HCT116 (cell line): ENCODE measurements at regions not wholly inside any gene's neighbourhood (a gene's known extent, or its start where the extent isn't known, plus 50 kb on each side); places are given as distances from the start of the nearest gene placed in this dataset.

Experiments
- ATAC-seq: fragments of 200-7000 bp; cut with Tn5 transposase; 2 replicates; pipeline ENCODE4 v1.9.1; 2020; ENCODE audit warnings: mild to moderate bottlenecking, moderate library complexity
- BruUV-seq: library from RNA; stranded (reverse); fragments of 400-500 nt; replicated peaks from 2 replicates; lab custom pipeline; 2021; lab: Mats Ljungman, UMichigan
- CTCF ChIA-PET: fragments of 300-600 bp; sonication (Branson Sonifier 250); formaldehyde crosslinking; loops from one replicate; lab custom pipeline; 2021; ENCODE audit warnings: antibody characterized with exemption; lab: Charles Lee
- POLR2A ChIA-PET: fragments of 300-600, 350-600 bp; sonication (Branson Sonifier 250); formaldehyde crosslinking; loops from one replicate; lab custom pipeline; 2021; ENCODE audit warnings: antibody characterized with exemption; lab: Charles Lee
- RAD21 ChIA-PET, 2 experiments: fragments of 300-600 bp; sonication (Branson Sonifier 250); formaldehyde crosslinking; loops; one replicate each; lab custom pipeline; 2023; ENCODE audit warnings: low total read pairs in 2 of 2; ENCODE audit not compliant: uncharacterized antibody in 2 of 2, unreplicated experiment in 2 of 2, low non-redundant PET in 1 of 2; lab: Charles Lee
- DNase-seq: peaks from one replicate; pipeline ENCODE4 v3.0.0-alpha.2; 2010; ENCODE audit warnings: low read depth, low spot score
- H2AFZ ChIP-seq: fragments of 200-600 bp; shearing (Covaris generic), sonication (generic); 2 replicates; pipeline ENCODE4 v1.6.1; 2017; ENCODE audit warnings: low read depth, mixed run types, mixed read lengths, antibody characterized with exemption, low read length; ENCODE audit not compliant: poor library complexity, severe bottlenecking
- H3K27ac ChIP-seq: 2 replicates; pipeline ENCODE4 v1.5.1; 2012; ENCODE audit warnings: low read depth, low read length
- H3K27me3 ChIP-seq: fragments of 200-600 bp; sonication (generic); 2 replicates; pipeline ENCODE4 v1.6.1; 2016; ENCODE audit warnings: mixed run types, low read length, mixed read lengths; ENCODE audit not compliant: insufficient read depth
- H3K36me3 ChIP-seq, 2 experiments: fragments of 200-500 bp in 1 of 2; fragments of 200-600 bp in 1 of 2; sonication (Bioruptor generic) in 1 of 2; sonication (generic) in 1 of 2; 2 replicates each; pipeline versions ENCODE4 v1.5.1 to v1.6.1; 2014 to 2016; ENCODE audit warnings: low read length in 2 of 2, inconsistent platforms in 1 of 2, mixed read lengths in 1 of 2, mixed run types in 1 of 2; ENCODE audit not compliant: insufficient read depth in 2 of 2, control insufficient read depth in 1 of 2
- H3K4me1 ChIP-seq, 2 experiments: fragments of 200-600 bp in 1 of 2; sonication (generic) in 1 of 2; 2 replicates each; pipeline versions ENCODE4 v1.5.1 to v1.6.1; 2012 to 2017; ENCODE audit warnings: low read length in 2 of 2, inconsistent platforms in 1 of 2, mild to moderate bottlenecking in 1 of 2, mixed read lengths in 1 of 2, mixed run types in 1 of 2, moderate library complexity in 1 of 2; ENCODE audit not compliant: insufficient read depth in 2 of 2, control insufficient read depth in 1 of 2
- H3K4me2 ChIP-seq: fragments of 200-600 bp; sonication (generic); 2 replicates; pipeline ENCODE4 v1.6.1; 2017; ENCODE audit warnings: mixed run types, low read length, mixed read lengths
- H3K4me3 ChIP-seq, 2 experiments: fragments of 200-600 bp in 1 of 2; sonication (generic) in 1 of 2; replicated peaks in 1 of 2; 2 replicates each; pipeline ENCODE4 v1.5.1; 2011 to 2016; ENCODE audit warnings: low read length in 2 of 2, control low read depth in 1 of 2, low read depth in 1 of 2, mild to moderate bottlenecking in 1 of 2, mixed read lengths in 1 of 2, mixed run types in 1 of 2
- H3K79me2 ChIP-seq: fragments of 200-600 bp; sonication (generic); 2 replicates; pipeline ENCODE4 v1.6.1; 2017; ENCODE audit warnings: mild to moderate bottlenecking, mixed run types, low read length, moderate library complexity, mixed read lengths; ENCODE audit not compliant: insufficient read depth
- H3K9ac ChIP-seq: fragments of 200-600 bp; sonication (generic); 2 replicates; pipeline ENCODE4 v1.6.1; 2016; ENCODE audit warnings: low read length, mixed read lengths
- H3K9me2 ChIP-seq: fragments of 200-600 bp; sonication (generic), shearing (Covaris generic); 2 replicates; pipeline ENCODE4 v1.6.1; 2017; ENCODE audit warnings: mixed run types, mild to moderate bottlenecking, moderate library complexity; ENCODE audit not compliant: insufficient read depth
- H3K9me3 ChIP-seq, 2 experiments: fragments of 200-500 bp in 1 of 2; fragments of 200-600 bp in 1 of 2; sonication (Bioruptor generic) in 1 of 2; sonication (generic) in 1 of 2; 2 replicates each; pipeline ENCODE4 v1.6.1; 2014 to 2017; ENCODE audit warnings: low read length in 2 of 2, mixed read lengths in 2 of 2, inconsistent platforms in 1 of 2, low read depth in 1 of 2, mild to moderate bottlenecking in 1 of 2, mixed run types in 1 of 2, moderate library complexity in 1 of 2; ENCODE audit not compliant: control insufficient read depth in 1 of 2, insufficient read depth in 1 of 2
- H4K20me1 ChIP-seq: fragments of 200-600 bp; sonication (generic), shearing (Covaris generic); 2 replicates; pipeline ENCODE4 v1.6.1; 2017; ENCODE audit warnings: mixed run types, mild to moderate bottlenecking, moderate library complexity; ENCODE audit not compliant: insufficient read depth
- CBX3 ChIP-seq: IDR thresholded peaks from 2 replicates; pipeline ENCODE4 v1.6.1; 2012; ENCODE audit warnings: low read depth
- ELF1 ChIP-seq: IDR thresholded peaks from 2 replicates; pipeline ENCODE4 v1.6.1; 2012; ENCODE audit warnings: low read depth, borderline replicate concordance
- EZH2 ChIP-seq: fragments of 200-600 bp; sonication (generic); IDR thresholded peaks from 2 replicates; pipeline ENCODE4 v1.6.1; 2017; ENCODE audit warnings: antibody characterized with exemption, mixed run types
- EZH2phosphoT487 ChIP-seq: fragments of 200-600 bp; IDR thresholded peaks from 2 replicates; pipeline ENCODE4 v1.6.1; 2018; ENCODE audit warnings: antibody characterized with exemption, borderline replicate concordance
- JUND ChIP-seq: IDR thresholded peaks from 2 replicates; pipeline ENCODE4 v1.6.1; 2012
- POLR2AphosphoS5 ChIP-seq: IDR thresholded peaks from 2 replicates; pipeline ENCODE4 v1.6.1; 2011; ENCODE audit warnings: mild to moderate bottlenecking, low read depth, low read length, moderate library complexity
- RAD21 ChIP-seq: IDR thresholded peaks from 2 replicates; pipeline ENCODE4 v1.6.1; 2012; ENCODE audit warnings: low read depth, mild to moderate bottlenecking
- REST ChIP-seq: IDR thresholded peaks from 2 replicates; pipeline ENCODE4 v1.6.1; 2012; ENCODE audit warnings: low read depth
- SIN3A ChIP-seq: IDR thresholded peaks from 2 replicates; pipeline ENCODE4 v1.6.1; 2012; ENCODE audit warnings: low read depth
- YY1 ChIP-seq: IDR thresholded peaks from 2 replicates; pipeline ENCODE4 v1.6.1; 2011; ENCODE audit warnings: low read length, low read depth, moderate library complexity, mild to moderate bottlenecking; ENCODE audit not compliant: insufficient replicate concordance; ENCODE audit errors: extremely low read depth
- ZBTB33 ChIP-seq: IDR thresholded peaks from 2 replicates; pipeline ENCODE4 v1.6.1; 2011; ENCODE audit warnings: mild to moderate bottlenecking, low read length, moderate library complexity; ENCODE audit not compliant: insufficient replicate concordance; ENCODE audit errors: extremely low read depth
- ZFX ChIP-seq: fragments of 450-650 bp; IDR thresholded peaks from 2 replicates; pipeline ENCODE4 v1.6.1; 2017
- intact Hi-C: fragments of 100-400 bp; cut with micrococcal nuclease; formaldehyde crosslinking; loops from 2 replicates; pipeline ENCODE4 v1.10.0; 2022
- TF ChIP-seq, protein P1 (sequence below): IDR thresholded peaks from 2 replicates; pipeline ENCODE4 v1.6.1; 2012
- TF ChIP-seq, protein P2 (sequence below), 3 experiments: fragments of 200-600 bp in 1 of 3; sonication (generic) in 1 of 3; IDR thresholded peaks in 2 of 3; conservative IDR thresholded peaks in 1 of 3; 2 replicates each; pipeline ENCODE4 v1.5.1; 2012 to 2017; ENCODE audit warnings: low read depth in 2 of 3, low read length in 2 of 3, antibody characterized with exemption in 1 of 3, borderline replicate concordance in 1 of 3, control low read depth in 1 of 3, mild to moderate bottlenecking in 1 of 3, mixed read lengths in 1 of 3, mixed run types in 1 of 3, moderate library complexity in 1 of 3; ENCODE audit not compliant: insufficient read depth in 1 of 3

DNA sequence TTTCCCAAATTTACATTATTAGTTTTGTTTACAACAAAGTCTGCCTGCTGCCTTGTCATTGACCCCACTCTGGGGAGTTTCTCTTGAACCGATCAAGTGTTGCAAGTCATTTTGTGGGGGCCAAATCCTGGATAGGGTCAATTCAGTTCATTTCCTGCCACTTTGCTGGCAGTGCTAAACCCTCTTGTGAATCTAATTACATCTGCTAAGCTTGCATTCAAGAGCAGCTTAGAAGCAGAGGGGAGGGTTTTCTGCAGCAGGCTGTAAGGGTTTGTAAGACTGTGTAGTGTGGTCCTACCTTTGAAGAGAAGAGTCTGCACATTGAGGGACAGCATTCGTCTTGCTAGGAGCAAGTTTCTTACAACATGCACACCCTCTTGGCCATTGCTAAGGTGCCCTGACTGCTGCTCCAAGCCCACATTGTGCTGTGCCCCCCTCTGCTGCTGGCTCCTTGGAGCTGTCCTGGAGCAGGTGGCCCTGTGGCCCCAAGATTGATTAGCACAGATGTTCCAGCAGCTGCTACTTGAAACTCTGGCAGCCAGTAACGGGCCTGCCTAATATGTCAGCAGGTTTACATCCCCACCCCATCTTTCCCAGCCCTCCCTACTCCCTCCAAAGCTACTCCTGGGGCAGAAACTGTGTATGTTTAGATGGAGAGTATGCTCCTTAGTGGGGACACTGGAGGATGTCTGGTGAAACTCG, 174.5 kb upstream of the USP9Y start (continued):
- TF ChIP-seq REST (no peak), SIN3A (no peak), JUND (no peak), CBX3 (no peak)
- TF ChIP-seq, protein P1, sequence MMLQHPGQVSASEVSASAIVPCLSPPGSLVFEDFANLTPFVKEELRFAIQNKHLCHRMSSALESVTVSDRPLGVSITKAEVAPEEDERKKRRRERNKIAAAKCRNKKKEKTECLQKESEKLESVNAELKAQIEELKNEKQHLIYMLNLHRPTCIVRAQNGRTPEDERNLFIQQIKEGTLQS, result no peak

- DNase-seq (no peak), ATAC-seq (no peak)
- ChIA-PET RAD21 (no interaction called here), CTCF (no interaction called here), POLR2A (no interaction called here)
- Histone ChIP-seq H3K36me3 (no peaks in the 10 kb centered on the region), H4K20me1 (no peaks in the 10 kb centered on the region), H3K4me3 (no peak overlapping the region), H3K9me3 (no peaks in the 10 kb centered on the region), H3K4me2 (no peak overlapping the region), H3K9ac (no peak overlapping the region), H2AFZ (no peak overlapping the region), H3K27ac (no peak overlapping the region), H3K27me3 (no peaks in the 10 kb centered on the region), H3K4me1 (no peaks in the 10 kb centered on the region), H3K79me2 (no peaks in the 10 kb centered on the region), H3K9me2 (no peaks in the 10 kb centered on the region)
- intact Hi-C loops, result no loop called here
- BruUV-seq, result no TSS peak
- TF ChIP-seq, protein P1, result no peak
- TF ChIP-seq EZH2phosphoT487, result no peak
- TF ChIP-seq ZFX, result no peak
- TF ChIP-seq YY1, result no peak
- TF ChIP-seq EZH2, result no peak
- no peak for TF ChIP-seq ZBTB33
- TF ChIP-seq, protein P2, sequence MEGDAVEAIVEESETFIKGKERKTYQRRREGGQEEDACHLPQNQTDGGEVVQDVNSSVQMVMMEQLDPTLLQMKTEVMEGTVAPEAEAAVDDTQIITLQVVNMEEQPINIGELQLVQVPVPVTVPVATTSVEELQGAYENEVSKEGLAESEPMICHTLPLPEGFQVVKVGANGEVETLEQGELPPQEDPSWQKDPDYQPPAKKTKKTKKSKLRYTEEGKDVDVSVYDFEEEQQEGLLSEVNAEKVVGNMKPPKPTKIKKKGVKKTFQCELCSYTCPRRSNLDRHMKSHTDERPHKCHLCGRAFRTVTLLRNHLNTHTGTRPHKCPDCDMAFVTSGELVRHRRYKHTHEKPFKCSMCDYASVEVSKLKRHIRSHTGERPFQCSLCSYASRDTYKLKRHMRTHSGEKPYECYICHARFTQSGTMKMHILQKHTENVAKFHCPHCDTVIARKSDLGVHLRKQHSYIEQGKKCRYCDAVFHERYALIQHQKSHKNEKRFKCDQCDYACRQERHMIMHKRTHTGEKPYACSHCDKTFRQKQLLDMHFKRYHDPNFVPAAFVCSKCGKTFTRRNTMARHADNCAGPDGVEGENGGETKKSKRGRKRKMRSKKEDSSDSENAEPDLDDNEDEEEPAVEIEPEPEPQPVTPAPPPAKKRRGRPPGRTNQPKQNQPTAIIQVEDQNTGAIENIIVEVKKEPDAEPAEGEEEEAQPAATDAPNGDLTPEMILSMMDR (IDR thresholded peaks at IDR 0.05 in 2 of 3, conservative IDR thresholded peaks at IDR 0.05 in 1 of 3; ENCODE audit: borderline replicate concordance in 1 of 3, insufficient read depth in 1 of 3, low read depth in 2 of 3, low read length in 2 of 3), result no peak
- TF ChIP-seq RAD21, result no peak
- no peak for TF ChIP-seq ELF1
- TF ChIP-seq POLR2AphosphoS5, result no peak
Observed at GRCh38 chrY:12537226-12537854, 163.7 kb upstream of the USP9Y start.
